Endothelial cell of umbilical vein (primary cell): ENCODE measurements at regions not wholly inside any gene's neighbourhood (a gene's known extent, or its start where the extent isn't known, plus 50 kb on each side); places are given as distances from the start of the nearest gene placed in this dataset.

Experiments
- BruUV-seq: library from RNA; stranded (reverse); fragments of 400-500 nt; replicated peaks from 2 replicates; lab custom pipeline; 2021; lab: Mats Ljungman, UMichigan
- CTCF ChIA-PET: fragments of 300-600, 350-600 bp; sonication (Branson Sonifier 250); formaldehyde crosslinking; loops from one replicate; lab custom pipeline; 2021; ENCODE audit warnings: antibody characterized with exemption, inconsistent platforms; lab: Charles Lee
- POLR2A ChIA-PET: fragments of 300-600, 350-600 bp; sonication (Branson Sonifier 250); formaldehyde crosslinking; loops from one replicate; lab custom pipeline; 2021; ENCODE audit warnings: antibody characterized with exemption, inconsistent platforms; lab: Charles Lee
- DNase-seq: peaks from one replicate; pipeline ENCODE4 v3.0.0-alpha.2; 2011; ENCODE audit warnings: low read depth, low spot score
- FAIRE-seq: peaks from 2 replicates; lab custom pipeline; 2011; peaks lifted over from hg19 to GRCh38; lab: Jason Lieb, UNC
- H2AFZ ChIP-seq: 2 replicates; pipeline ENCODE4 v1.6.0; 2012; ENCODE audit warnings: low read depth, low read length, control low read depth, inconsistent platforms
- H3K27ac ChIP-seq: 2 replicates; pipeline ENCODE4 v1.5.1; 2011; ENCODE audit warnings: low read depth, mild to moderate bottlenecking, control low read depth, low read length, moderate library complexity; ENCODE audit not compliant: insufficient read depth
- H3K27me3 ChIP-seq, 2 experiments: 2 replicates each; pipeline versions ENCODE4 v1.6.0 to v1.6.1; 2011; ENCODE audit warnings: low read length in 2 of 2, mixed read lengths in 1 of 2; ENCODE audit not compliant: control insufficient read depth in 2 of 2, insufficient read depth in 2 of 2
- H3K36me3 ChIP-seq, 2 experiments: 2 replicates in 1 of 2; 3 replicates in 1 of 2; pipeline ENCODE4 v1.5.1; 2011; ENCODE audit warnings: low read length in 2 of 2, mild to moderate bottlenecking in 1 of 2, moderate library complexity in 1 of 2; ENCODE audit not compliant: control insufficient read depth in 2 of 2, insufficient read depth in 2 of 2; ENCODE audit errors: extremely low read depth in 1 of 2
- H3K4me1 ChIP-seq: 3 replicates; pipeline ENCODE4 v1.5.1; 2011; ENCODE audit warnings: mild to moderate bottlenecking, low read length; ENCODE audit not compliant: control insufficient read depth, insufficient read depth; ENCODE audit errors: extremely low read depth
- H3K4me2 ChIP-seq: 2 replicates; pipeline ENCODE4 v1.6.1; 2011; ENCODE audit warnings: low read length, control low read depth, mixed read lengths; ENCODE audit not compliant: insufficient read depth
- H3K4me3 ChIP-seq, 3 experiments: fragments of 200-600 bp in 1 of 3; sonication (generic), shearing (Covaris generic) in 1 of 3; replicated peaks in 1 of 3; 2 replicates each; pipeline ENCODE4 v1.5.1; 2011 to 2016; ENCODE audit warnings: control low read depth in 3 of 3, low read length in 3 of 3, mild to moderate bottlenecking in 2 of 3, inconsistent platforms in 1 of 3, low read depth in 1 of 3, moderate library complexity in 1 of 3; ENCODE audit not compliant: insufficient read depth in 1 of 3
- H3K79me2 ChIP-seq: 2 replicates; pipeline ENCODE4 v1.6.0; 2012; ENCODE audit warnings: low read length, inconsistent platforms; ENCODE audit not compliant: control insufficient read depth, insufficient read depth
- H3K9ac ChIP-seq: replicated peaks from 2 replicates; pipeline ENCODE3; 2011; ENCODE audit warnings: low read length, control low read depth; ENCODE audit not compliant: insufficient read depth; ENCODE audit errors: extremely low read depth
- H3K9me1 ChIP-seq: replicated peaks from 3 replicates; pipeline ENCODE4 v1.6.0; 2011; ENCODE audit warnings: mild to moderate bottlenecking, low read length; ENCODE audit not compliant: control insufficient read depth, insufficient read depth; ENCODE audit errors: extremely low read depth
- H3K9me3 ChIP-seq: replicated peaks from 2 replicates; pipeline ENCODE4 v1.5.1; 2012; ENCODE audit warnings: low read length, inconsistent platforms; ENCODE audit not compliant: control insufficient read depth, insufficient read depth
- H4K20me1 ChIP-seq: replicated peaks from 2 replicates; pipeline ENCODE3; 2011; ENCODE audit warnings: mild to moderate bottlenecking, low read length; ENCODE audit not compliant: control insufficient read depth, insufficient read depth; ENCODE audit errors: extremely low read depth
- EZH2 ChIP-seq: IDR thresholded peaks from 2 replicates; pipeline ENCODE4 v1.6.1; 2012; ENCODE audit warnings: borderline replicate concordance, low read depth, mild to moderate bottlenecking, moderate library complexity, low read length, inconsistent platforms; ENCODE audit not compliant: severe bottlenecking
- FOS ChIP-seq: IDR thresholded peaks from 2 replicates; pipeline ENCODE4 v1.6.1; 2011; ENCODE audit warnings: mild to moderate bottlenecking, low read length, moderate library complexity, borderline replicate concordance; ENCODE audit not compliant: insufficient read depth
- GATA2 ChIP-seq: IDR thresholded peaks from 2 replicates; pipeline ENCODE4 v1.7.0; 2011; ENCODE audit warnings: low read depth, mild to moderate bottlenecking, moderate library complexity, mixed read lengths, low read length; ENCODE audit not compliant: insufficient read length, insufficient read depth
- JUN ChIP-seq: IDR thresholded peaks from 2 replicates; pipeline ENCODE4 v1.6.1; 2011; ENCODE audit warnings: borderline replicate concordance, low read depth; ENCODE audit not compliant: insufficient read length, insufficient read depth
- MYC ChIP-seq: IDR thresholded peaks from one replicate; pipeline ENCODE4 v1.6.1; 2011; ENCODE audit warnings: mild to moderate bottlenecking, low read depth, low read length
- POLR2A ChIP-seq: IDR thresholded peaks from 2 replicates; pipeline ENCODE4 v1.6.1; 2012; ENCODE audit warnings: low read depth, mild to moderate bottlenecking, control low read depth, low read length
- POLR2AphosphoS5 ChIP-seq: IDR thresholded peaks from 2 replicates; pipeline ENCODE4 v1.6.1; 2012; ENCODE audit warnings: low read depth, mild to moderate bottlenecking, control low read depth, low read length, moderate library complexity; ENCODE audit not compliant: insufficient read depth
- dilution Hi-C: fragments of 300-500 bp; cut with MboI; formaldehyde crosslinking; loops from one replicate; pipeline ENCODE4 v1.15.0; 2019; ENCODE audit warnings: low sequenced_read_pairs; ENCODE audit not compliant: extremely low pct_ligation_motif_present
- intact Hi-C: fragments of 100-400 bp; cut with micrococcal nuclease; formaldehyde crosslinking; loops from one replicate; pipeline ENCODE4 v1.10.0; 2022
- TF ChIP-seq, protein P1 (sequence below): IDR thresholded peaks from 2 replicates; pipeline ENCODE4 v1.6.1; 2011; ENCODE audit not compliant: insufficient read depth, insufficient read length
- TF ChIP-seq, protein P2 (sequence below), 2 donors: IDR thresholded peaks; 1 replicate in 1 of 2; 2 replicates in 1 of 2; pipeline ENCODE4 v1.5.1; 2011; ENCODE audit warnings: low read length in 2 of 2, mild to moderate bottlenecking in 2 of 2, moderate library complexity in 2 of 2, control low read depth in 1 of 2, inconsistent platforms in 1 of 2, low read depth in 1 of 2; ENCODE audit not compliant: insufficient read depth in 1 of 2; ENCODE audit errors: extremely low read depth in 1 of 2

DNA sequence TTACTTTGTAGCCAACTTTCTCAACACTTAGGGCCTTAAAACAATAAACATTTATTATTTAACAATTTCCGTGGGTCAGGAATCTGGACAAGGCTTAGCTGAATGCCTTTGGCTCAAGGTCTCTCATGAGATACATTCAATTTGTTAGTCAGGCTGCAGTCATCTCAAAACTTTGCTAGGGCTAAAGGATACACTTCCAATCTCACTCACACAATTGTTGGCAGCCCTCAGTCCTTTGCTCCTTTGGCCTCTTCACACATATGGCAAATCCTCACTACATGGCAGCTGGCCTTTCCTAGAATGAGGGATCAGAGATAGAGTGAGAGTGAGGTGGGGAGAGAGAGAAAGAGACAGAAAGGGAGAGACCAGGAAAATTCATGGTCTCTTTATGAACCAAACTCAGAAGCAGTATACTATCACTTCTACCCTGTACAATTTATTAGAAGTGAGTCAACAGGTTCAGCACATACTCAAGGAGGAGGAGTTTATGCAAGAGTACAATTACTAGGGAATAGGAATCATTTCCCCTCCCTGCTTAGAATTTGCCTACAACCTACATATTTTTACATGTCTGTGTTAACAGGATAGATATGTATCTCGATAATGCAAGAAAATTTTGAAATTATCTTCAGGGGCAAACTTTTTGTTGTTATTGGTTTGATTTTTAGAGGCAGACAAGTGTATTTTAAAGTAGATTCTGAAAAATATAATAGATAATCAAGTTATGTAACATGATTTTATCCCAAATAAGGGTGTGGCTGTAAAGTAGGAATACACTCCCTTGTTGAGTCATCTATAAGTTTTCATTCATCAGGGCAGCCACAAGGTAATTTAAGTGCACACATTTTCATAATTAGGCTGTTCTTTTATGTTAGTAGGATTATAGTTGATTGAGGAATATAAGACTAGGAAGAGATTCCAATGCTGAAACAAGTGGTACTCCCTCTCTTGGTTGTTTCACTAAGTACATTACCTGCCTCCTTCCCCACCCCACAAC is 85.9 kb upstream of the HMGCLL1 start:
- Histone ChIP-seq H3K9ac (no peak overlapping the region), H3K9me3 (no peaks in the 10 kb centered on the region), H2AFZ (no peak overlapping the region), H4K20me1 (no peaks in the 10 kb centered on the region), H3K36me3 (no peaks in the 10 kb centered on the region), H3K27ac (no peak overlapping the region), H3K4me3 (no peak overlapping the region), H3K9me1 (no peaks in the 10 kb centered on the region), H3K4me1 (no peaks in the 10 kb centered on the region), H3K27me3 (no peaks in the 10 kb centered on the region), H3K4me2 (no peak overlapping the region), H3K79me2 (no peaks in the 10 kb centered on the region)
- intact Hi-C loops (no loop called here), dilution Hi-C loops (no loop called here)
- DNase-seq (no peak), FAIRE-seq (no peak)
- ChIA-PET POLR2A (no interaction called here), CTCF (no interaction called here)
- BruUV-seq: no TSS peak
- TF ChIP-seq, protein P1, sequence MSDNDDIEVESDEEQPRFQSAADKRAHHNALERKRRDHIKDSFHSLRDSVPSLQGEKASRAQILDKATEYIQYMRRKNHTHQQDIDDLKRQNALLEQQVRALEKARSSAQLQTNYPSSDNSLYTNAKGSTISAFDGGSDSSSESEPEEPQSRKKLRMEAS: no peak
- TF ChIP-seq, protein P2, sequence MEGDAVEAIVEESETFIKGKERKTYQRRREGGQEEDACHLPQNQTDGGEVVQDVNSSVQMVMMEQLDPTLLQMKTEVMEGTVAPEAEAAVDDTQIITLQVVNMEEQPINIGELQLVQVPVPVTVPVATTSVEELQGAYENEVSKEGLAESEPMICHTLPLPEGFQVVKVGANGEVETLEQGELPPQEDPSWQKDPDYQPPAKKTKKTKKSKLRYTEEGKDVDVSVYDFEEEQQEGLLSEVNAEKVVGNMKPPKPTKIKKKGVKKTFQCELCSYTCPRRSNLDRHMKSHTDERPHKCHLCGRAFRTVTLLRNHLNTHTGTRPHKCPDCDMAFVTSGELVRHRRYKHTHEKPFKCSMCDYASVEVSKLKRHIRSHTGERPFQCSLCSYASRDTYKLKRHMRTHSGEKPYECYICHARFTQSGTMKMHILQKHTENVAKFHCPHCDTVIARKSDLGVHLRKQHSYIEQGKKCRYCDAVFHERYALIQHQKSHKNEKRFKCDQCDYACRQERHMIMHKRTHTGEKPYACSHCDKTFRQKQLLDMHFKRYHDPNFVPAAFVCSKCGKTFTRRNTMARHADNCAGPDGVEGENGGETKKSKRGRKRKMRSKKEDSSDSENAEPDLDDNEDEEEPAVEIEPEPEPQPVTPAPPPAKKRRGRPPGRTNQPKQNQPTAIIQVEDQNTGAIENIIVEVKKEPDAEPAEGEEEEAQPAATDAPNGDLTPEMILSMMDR (IDR thresholded peaks at IDR 0.05; ENCODE audit: extremely low read depth in 1 of 2, insufficient read depth in 1 of 2, low read depth in 1 of 2, low read length in 2 of 2): no peak
- TF ChIP-seq FOS (no peak), MYC (no peak), POLR2AphosphoS5 (no peak), JUN (no peak), POLR2A (no peak), EZH2 (no peak), GATA2 (no peak)
